ENCODE measurements at regions not wholly inside any gene's neighbourhood (a gene's known extent, or its start where the extent isn't known, plus 50 kb on each side); places are given as distances from the start of the nearest gene placed in this dataset.
"Not testable (repeated sequence)": the region's sequence is repeated elsewhere in the genome, so short reads cannot be mapped to it uniquely, and the experiment has no call there.

DNA sequence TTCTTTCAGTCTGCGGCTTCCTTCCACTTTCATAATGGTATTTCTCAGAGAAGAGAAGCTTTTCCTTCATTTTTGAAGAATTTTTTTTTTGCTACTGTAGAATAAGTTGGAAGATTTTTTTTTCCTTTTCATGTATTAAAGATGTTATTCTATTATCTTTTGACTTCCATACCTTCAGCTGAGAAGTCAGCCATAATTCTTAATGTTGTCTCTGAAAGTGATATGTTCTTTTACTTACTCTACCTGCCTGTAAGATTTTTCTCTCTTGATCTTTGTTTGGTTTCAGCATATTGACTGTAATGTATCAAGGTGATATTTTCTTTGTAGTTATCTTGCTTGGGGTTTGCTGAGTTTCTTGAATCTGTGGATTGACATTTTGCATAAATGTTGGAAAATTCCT, 143.5 kb upstream of the TOX3 start:
- DNase-seq (ENCODE audit: low spot score), result no peak
- intact Hi-C loops (cut with DNase I), result no loop called here

DNA sequence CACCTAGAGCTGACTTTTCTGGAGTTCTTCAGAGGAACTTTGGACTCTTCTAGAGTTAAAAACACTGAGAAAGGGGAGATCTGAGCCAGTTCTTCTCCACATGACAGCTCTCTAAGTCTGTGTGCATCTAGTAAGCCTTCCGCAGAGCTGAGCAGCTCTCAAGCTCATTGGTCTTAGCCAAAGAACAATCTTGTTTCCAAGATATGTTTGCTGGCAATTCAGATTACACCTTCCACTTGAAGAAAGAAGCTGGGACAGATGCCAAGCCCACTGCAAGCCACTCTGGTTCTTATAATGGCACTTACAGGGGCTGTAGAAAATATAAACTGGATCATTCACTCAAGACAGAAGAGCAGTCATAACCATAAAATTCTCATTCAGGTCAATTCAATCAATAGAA, 134.1 kb upstream of the TOX3 start:
- intact Hi-C loops (cut with DNase I), result no loop called here
- no peak for DNase-seq (ENCODE audit: low spot score)

DNA sequence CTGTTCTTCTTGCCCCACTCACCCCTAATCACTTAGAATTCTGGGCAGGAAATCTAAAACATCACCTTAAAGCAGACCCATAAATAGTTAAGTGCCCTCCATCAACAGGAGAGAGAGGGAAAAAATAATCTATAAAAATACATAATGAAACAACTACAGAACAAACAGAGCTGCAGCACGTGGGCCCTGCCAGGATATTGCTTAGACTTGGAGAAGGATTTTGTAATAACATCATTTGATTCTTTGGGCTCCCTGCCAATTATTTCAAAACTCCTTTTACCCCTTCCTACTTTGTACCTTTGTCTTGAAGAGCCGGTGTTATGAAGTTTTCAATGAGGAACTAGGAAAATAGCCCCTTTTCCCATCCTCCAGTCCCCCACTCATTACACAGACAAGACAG, 130.6 kb upstream of the TOX3 start:
- DNase-seq (ENCODE audit: low spot score), result no peak
- intact Hi-C loops (cut with DNase I), result no loop called here

DNA sequence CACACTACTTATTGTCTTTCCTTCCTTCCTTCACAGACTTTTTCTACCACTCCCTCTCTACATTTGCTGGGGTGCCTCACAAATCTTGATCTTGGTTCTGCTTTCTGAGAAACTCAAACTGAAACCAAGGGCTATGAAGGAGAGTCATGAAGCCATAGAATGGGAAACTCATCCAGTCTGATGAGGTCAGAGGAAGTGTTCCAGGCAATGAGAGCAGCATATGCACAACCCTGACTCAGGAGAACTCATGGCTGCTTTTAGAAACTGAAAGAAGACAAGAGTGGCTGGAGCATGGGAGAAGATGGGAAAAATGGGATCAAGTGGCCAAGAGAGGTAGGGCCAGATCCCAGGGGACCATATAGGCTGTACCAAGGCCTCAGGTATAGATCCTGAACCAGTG, 130.0 kb upstream of the TOX3 start:
- intact Hi-C loops (cut with DNase I), result no loop called here

DNA sequence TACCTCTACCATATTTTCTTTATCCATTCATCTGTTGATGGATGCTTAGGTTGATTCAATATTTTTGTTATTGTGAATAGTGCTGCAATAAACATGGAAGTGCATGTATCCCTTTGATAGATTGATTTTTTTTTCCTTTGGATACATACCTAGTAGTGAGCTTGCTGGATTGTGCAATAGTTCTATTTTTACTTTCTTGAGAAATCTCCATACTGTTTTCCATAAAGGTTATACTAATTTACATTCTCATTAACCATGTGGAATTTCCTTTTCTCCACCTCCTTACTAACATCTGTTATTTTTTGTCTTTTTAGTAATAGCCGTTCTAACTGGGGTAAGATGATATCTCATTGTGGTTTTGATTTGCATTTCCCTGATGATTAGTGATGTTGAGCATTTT, 124.6 kb upstream of the TOX3 start:
- no peak for DNase-seq (ENCODE audit: low spot score)
- intact Hi-C loops (cut with DNase I), result no loop called here

More for the DNA sequence above, 130.0 kb upstream of the TOX3 start:
- no peak for DNase-seq (ENCODE audit: low spot score)

DNA sequence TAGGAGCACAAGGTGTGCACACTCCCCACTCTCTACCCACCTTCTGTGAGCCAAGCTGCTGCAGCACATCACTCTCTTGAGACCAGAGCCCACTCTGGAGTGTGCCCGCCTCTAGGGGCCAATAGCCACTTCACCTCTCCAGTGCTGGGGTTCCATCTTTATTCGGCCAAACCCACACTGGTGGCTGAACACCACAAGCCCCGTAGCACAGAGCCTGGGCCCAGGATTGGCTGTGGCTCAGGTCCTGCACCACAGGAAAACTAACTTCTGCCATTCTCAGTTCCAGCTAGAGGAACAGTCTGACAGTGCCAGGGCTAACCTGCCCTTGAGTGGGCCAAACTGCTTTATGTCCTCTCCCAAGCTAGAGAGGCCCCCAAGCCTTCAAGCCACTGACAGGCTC, 111.0 kb upstream of the TOX3 start:
- intact Hi-C loops (cut with DNase I), result no loop called here
- no peak for DNase-seq (ENCODE audit: low spot score)

DNA sequence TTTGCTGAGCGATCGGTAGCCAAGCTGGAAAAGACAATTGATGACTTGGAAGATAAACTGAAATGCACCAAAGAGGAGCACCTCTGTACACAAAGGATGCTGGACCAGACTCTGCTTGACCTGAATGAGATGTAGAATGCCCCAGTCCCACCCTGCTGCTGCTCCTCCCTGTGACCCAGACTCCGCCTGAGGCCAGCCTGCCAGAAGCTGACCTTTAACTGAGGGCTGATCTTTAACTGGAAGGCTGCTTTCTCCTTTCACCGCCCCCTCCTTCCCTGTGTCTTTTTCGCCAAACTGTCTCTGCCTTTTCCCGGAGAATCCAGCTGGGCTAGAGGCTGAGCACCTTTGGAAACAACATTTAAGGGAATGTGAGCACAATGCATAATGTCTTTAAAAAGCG, 109.0 kb upstream of the TOX3 start:
- intact Hi-C loops (cut with DNase I); DNase-seq (ENCODE audit: low spot score): not testable (repeated sequence)

DNA sequence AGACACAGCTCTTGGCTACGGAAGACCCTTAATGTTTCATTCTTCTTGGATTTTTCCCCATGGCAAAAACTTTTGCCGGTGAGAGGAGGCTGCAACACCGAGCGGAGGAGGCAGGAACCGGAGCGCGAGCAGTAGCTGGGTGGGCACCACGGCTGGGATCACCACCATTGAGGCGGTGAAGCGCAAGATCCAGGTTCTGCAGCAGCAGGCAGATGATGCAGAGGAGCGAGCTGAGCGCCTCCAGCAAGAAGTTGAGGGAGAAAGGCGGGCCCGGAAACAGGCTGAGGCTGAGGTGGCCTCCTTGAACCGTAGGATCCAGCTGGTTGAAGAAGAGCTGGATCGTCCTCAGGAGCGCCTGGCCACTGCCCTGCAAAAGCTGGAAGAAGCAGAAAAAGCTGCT, 108.2 kb upstream of the TOX3 start:
- not testable (repeated sequence) for DNase-seq (ENCODE audit: low spot score)

DNA sequence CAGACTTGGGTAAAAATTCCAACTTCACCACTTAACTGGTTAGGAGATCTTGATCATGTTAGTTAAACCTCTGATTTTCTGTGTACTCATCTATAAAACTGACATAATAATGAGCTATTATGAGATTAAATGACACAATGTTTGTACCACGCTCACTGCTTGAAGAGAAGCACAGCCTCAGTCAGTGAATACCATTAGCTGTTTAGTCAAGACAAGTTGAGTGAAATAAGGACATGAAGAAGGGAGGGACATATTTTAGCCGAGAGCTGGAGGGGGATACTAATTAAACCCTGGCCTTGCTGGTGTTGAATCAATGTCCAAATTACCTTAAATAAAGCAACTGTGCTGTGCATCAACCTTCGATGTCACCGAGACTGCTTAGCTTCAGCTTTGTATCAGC, 105.1 kb upstream of the TOX3 start:
- intact Hi-C loops (cut with DNase I), result no loop called here
- no peak for DNase-seq (ENCODE audit: low spot score)

More for the DNA sequence above, 108.2 kb upstream of the TOX3 start:
- intact Hi-C loops (cut with DNase I), result not testable (repeated sequence)

DNA sequence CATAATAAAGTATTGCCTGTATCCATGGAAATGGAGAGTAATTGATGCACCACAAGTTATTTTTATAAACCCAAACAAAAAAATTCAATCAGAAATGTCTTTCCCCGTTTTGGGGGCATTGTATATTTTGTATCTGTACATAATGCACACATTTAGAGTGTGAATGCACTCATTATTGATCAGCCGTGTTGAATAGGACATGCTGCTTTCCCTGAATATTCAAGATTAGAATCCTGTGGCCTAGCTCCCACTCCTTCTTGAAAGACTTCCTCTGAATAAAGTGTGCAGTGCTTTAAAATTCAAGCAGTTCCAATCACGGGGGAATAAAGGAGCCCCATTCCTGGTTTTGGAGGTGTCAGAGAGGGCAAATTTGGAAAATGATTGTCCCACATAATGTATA, 103.8 kb upstream of the TOX3 start:
- intact Hi-C loops (cut with DNase I), result no loop called here
- DNase-seq (ENCODE audit: low spot score), result no peak

DNA sequence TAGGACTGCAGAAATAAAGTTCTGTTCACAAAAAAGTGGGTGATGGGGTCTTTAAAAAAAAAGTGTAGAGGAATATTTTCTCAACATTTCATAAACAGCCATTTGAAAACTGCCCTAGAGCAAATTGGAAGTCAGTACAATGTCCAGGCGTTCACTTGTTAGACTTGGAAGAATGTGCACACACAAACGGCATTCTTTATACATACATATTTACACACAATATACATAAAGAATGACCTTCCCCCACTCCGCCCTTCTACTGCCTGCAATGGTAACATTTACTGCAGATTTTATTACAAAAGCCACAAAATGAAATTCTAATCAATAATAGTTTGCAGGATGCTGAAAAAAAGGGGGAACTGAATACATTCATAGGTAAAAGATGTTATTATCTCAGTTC, 103.4 kb upstream of the TOX3 start:
- no peak for DNase-seq (ENCODE audit: low spot score)
- intact Hi-C loops (cut with DNase I), result no loop called here

DNA sequence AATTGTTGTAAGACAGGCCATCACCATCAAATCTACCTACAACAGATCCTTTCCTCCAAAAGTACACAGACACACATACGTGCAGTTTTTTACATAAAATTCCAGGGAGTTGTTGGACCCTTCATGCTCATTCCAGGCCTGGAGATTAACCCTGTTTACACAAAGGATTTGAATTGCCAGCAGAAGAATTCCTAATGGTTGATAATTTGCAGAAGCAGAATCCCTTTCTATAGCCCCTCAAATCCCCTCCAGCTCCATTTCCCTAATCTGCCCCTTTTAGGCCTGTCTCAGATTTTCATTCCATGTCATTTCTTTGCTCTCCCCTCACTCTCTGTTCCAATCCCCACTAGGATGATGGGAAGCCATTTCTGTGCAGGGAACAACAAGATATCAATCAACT, 102.9 kb upstream of the TOX3 start:
- no peak for DNase-seq (ENCODE audit: low spot score)

DNA sequence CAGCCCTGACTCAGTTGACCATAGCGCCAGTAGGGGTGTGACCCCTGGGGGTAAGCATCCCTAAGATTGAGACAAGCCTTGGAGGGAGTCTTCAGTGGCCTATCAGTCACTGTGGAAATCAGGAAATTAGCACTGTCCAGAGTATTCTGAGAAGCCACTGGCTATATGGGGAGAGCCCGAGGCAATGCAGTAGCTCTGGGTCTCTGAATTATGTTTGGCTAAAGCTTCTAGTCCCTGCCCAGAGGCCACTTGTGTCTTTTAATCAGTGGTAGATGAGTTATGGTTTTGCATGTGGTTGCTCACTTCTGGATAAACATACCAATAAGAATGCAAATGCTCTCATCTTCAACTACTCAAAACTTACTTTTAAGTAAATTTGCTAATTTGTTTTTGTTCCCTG, 100.6 kb upstream of the TOX3 start:
- no peak for DNase-seq (ENCODE audit: low spot score)
- intact Hi-C loops (cut with DNase I), result no loop called here

More for the DNA sequence above, 102.9 kb upstream of the TOX3 start:
- intact Hi-C loops (cut with DNase I), result no loop called here

DNA sequence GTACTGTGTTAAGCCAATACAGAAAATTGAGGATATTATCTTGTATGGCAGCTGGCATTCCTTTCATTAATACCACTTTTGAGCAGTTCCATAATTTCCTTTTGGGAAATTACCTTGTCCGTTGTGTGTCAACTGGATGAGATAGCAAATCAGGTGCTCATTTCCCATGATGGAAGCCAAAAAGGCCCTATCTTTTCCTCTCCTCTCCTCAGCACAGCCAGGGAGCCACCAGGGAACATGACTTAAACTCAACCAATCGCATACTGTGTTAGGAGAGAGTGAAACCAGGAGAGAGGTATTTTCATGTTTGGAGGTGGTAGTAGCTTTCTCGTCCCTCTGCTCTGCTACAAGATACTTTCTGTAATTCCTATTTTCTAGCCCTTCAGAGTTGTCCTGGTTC, 96.1 kb upstream of the TOX3 start:
- no peak for DNase-seq (ENCODE audit: low spot score)

DNA sequence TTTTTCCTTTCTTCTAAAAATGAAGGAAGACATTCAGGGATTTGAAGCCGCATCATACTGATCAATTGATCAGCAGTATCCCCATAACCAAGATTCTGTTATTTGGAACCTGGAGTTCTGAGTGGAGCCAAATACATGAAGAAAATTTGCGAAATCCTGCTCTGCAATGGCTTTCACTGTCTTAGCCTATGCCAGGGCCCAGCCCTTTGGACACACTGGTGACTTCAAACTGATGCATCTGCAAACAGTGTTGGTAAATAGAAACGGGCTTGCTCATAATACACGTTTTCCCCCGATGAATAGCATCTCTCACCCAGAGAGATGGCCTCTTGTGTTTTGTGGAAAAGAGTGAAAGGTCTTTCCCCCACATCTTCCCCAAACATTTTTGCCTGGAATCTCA, 87.6 kb upstream of the TOX3 start:
- DNase-seq (ENCODE audit: low spot score), result no peak
- intact Hi-C loops (cut with DNase I), result no loop called here

More for the DNA sequence above, 96.1 kb upstream of the TOX3 start:
- intact Hi-C loops (cut with DNase I), result no loop called here

DNA sequence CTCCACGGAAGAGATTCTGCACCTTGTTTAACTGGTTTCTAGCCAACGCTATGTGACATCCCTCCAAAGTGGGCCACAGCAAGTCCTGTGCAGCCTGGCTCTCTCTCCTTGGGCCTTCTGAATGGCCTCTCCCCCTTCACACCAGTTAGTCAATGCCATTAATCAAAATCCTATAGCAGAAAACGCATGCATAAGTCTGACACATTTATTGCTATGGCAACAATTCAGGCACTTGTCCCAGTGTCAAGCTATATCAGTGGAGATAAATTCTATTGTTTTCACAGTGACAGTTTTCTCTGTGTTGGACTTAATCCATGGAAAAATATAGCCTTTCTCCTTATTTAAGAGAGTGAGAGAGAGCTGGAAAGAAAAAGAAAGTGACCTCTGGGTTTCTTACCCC, 87.2 kb upstream of the TOX3 start:
- no peak for DNase-seq (ENCODE audit: low spot score)
- intact Hi-C loops (cut with DNase I), result no loop called here

DNA sequence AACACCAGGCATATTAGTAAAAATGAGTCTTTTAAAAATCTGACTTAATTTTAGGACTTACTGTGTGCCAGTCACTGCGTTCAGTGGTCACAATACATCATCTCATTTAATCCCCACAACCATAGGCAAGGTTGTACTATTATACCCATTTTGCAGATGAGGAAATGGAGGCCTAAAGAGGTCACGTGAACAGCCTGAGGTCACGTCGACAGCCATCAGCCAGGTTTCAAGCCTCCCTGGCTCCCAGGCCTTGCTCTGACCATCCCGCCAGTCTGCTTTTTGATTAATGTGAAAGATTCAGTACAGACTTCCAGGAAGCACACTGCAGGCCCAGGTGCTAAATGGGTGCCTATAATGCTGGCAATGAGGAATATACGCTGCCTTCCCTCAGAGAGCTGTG, 86.3 kb upstream of the TOX3 start:
- intact Hi-C loops (cut with DNase I), result no loop called here
- no peak for DNase-seq (ENCODE audit: low spot score)

DNA sequence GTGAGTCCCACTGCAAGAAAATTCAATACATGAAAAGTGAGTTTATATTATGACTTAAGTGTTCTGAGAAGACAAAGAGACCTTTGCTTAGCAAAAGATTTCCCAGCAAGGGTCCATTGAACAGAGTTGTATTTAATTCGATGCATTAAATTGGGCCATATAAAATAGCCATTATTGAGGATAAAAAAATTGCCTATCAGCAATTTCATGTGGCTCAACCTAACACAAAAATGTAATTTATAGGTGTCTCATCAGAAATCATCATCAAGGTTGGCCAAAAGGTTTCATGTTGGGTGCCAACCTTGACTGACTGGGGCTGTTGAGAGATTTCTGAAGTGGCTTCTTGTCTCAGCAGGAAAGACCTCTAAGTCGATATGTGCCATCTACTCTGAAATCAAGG, 84.8 kb upstream of the TOX3 start:
- no peak for DNase-seq (ENCODE audit: low spot score)
- intact Hi-C loops (cut with DNase I), result no loop called here

DNA sequence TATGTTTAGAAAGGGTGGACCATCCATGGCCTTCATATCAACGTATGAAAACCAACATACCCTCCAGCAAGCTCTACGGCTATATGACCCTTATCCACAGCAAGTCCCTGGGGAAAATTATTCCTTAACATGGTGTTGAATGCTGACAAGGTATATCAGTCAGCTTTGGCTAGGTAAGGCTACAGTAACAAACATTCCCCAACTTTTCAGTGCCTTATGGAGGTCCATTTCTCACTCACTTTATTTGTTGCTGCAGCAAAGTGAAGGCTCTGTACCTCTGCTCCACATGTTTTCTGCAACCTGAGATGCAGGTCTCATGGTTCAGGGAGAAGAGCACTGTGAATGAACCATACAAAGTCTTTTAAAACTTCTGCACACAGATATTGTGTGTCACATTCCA, 83.8 kb upstream of the TOX3 start:
- no peak for DNase-seq (ENCODE audit: low spot score)
- intact Hi-C loops (cut with DNase I), result no loop called here

DNA sequence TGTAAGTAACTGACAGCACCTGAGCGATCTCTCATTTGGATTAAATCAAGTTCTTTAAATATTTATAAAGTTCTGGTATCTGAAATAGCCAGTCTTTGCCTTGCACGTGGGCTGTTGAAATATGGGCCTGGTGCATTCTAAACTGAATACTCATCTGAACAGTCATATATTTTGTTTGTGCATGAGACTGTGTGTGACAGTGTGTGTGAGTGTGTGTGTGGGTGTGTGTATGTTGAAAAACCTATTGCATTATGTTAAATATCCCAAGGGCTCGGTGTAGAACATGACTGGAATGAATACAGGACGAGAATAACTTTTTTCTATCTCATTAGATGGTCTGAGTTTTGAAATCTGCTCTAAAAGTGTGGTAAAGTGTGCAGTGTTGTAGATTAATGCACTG, 82.4 kb upstream of the TOX3 start:
- no peak for DNase-seq (ENCODE audit: low spot score)
- intact Hi-C loops (cut with DNase I), result no loop called here

DNA sequence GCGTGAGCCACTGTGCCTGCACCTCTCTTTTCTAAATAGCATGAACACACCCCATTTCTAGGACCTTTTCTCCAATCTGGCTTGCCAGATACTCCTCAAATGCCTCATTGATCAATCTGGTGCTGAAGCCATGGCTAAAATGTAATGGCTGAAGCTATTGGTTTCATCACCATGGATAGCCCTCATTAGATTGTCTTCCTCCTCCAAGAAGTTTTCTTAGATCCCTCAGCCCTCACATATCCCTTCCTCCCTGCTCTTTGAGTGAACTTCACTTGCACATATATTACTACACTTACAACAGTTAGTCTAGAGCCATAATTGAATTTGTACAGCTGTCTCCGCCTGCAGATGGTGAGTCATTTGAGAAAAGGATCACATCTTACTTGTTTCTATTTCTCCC, 77.9 kb upstream of the TOX3 start:
- intact Hi-C loops (cut with DNase I), result no loop called here
- DNase-seq (ENCODE audit: low spot score), result no peak

DNA sequence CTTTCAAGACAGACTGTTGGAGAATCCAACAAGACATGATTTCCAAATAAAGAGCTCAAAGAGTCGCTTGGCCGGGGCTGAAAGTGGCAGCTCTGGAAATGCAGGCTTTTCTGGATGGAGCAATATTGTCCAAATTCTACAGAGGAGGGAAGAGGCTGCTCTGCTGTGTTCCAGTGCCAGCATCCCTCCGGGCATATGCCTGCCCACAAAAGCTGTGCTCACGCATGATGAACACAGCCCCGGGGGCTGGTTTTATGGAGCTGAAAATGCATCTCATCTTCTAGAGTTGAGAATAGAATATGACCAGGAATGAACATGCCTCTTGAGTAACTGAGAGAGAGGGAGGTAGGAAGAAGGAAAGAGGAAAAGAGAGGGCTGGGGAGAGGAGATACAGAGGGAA, 74.7 kb upstream of the TOX3 start:
- no peak for DNase-seq (ENCODE audit: low spot score)
- intact Hi-C loops (cut with DNase I), result no loop called here
